C4-2B (cell line): ENCODE measurements at regions not wholly inside any gene's neighbourhood (a gene's known extent, or its start where the extent isn't known, plus 50 kb on each side); places are given as distances from the start of the nearest gene placed in this dataset.

Experiments used
- ZFX ChIP-seq: fragments of 450-650 bp; IDR thresholded peaks from 2 replicates; pipeline ENCODE4 v1.6.1; 2017
- TF ChIP-seq, protein P1 (sequence below): fragments of 450-650 bp; conservative IDR thresholded peaks from 2 replicates; pipeline ENCODE4 v1.5.1; 2017; ENCODE audit warnings: mild to moderate bottlenecking

DNA sequence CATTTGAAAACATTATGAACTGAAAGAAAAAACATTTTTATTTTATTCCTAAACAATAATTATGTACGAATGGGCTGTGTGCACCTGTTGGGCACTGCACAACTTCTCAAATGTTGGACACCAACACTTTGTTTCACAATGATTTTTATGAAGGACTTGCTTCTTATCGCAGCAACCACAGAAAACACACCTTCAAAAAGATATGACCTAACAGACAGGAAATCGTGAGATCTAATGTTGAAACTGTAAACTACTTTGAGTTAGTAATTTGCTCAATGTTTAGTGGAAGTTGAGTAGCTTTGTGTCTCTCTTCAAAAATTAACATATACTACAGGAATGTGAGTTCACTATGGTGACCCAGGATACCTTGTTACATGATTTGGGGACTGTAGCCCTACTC is 98.6 kb downstream of the NXPE2 start:
- TF ChIP-seq, protein P1, sequence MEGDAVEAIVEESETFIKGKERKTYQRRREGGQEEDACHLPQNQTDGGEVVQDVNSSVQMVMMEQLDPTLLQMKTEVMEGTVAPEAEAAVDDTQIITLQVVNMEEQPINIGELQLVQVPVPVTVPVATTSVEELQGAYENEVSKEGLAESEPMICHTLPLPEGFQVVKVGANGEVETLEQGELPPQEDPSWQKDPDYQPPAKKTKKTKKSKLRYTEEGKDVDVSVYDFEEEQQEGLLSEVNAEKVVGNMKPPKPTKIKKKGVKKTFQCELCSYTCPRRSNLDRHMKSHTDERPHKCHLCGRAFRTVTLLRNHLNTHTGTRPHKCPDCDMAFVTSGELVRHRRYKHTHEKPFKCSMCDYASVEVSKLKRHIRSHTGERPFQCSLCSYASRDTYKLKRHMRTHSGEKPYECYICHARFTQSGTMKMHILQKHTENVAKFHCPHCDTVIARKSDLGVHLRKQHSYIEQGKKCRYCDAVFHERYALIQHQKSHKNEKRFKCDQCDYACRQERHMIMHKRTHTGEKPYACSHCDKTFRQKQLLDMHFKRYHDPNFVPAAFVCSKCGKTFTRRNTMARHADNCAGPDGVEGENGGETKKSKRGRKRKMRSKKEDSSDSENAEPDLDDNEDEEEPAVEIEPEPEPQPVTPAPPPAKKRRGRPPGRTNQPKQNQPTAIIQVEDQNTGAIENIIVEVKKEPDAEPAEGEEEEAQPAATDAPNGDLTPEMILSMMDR: no peak
- no peak for TF ChIP-seq ZFX
